ENCODE measurements at regions not wholly inside any gene's neighbourhood (a gene's known extent, or its start where the extent isn't known, plus 50 kb on each side); places are given as distances from the start of the nearest gene placed in this dataset.

DNA sequence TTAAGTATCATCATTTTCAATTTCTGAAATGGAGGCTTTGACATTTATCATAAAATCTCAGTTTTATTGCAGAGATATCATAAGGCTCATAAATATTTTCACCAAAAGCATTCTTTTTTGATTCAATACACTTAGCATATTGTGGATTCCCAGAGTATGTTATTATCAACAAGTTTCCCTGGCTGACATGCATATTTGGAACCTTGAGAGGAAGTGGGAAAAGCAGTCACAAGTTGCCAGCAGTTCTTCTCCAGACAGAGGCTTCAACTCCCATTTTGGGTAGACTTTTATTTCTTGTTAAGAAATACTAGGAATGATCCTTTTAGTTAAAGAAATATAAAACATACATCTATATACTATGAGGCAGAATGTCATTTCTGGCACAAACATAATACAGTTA is 236.5 kb downstream of the ASXL3 start:
- H3K4me3 ChIP-seq (ENCODE audit: low read length), result no peak overlapping the region
- no peaks in the 10 kb centered on the region for H3K36me3 ChIP-seq (ENCODE audit: insufficient read depth, low read length)
- no peak overlapping the region for H2AFZ ChIP-seq (ENCODE audit: low read depth, low read length)
- no peaks in the 10 kb centered on the region for H3F3A ChIP-seq (ENCODE audit: insufficient read depth, low read length, poor library complexity, severe bottlenecking)
- H3K79me2 ChIP-seq (replicated peaks; ENCODE audit: insufficient read depth, low read length), result no peaks in the 10 kb centered on the region
- no peak overlapping the region for H3K9ac ChIP-seq (ENCODE audit: low read length)
- no peak overlapping the region for H3K27ac ChIP-seq (ENCODE audit: low read length)
- no peak overlapping the region for H3K4me2 ChIP-seq (ENCODE audit: low read length)
- no peak for TF ChIP-seq EP300 (conservative IDR thresholded peaks at IDR 0.05; ENCODE audit: poor library complexity, severe bottlenecking)
- TF ChIP-seq EZH2 (IDR thresholded peaks at IDR 0.05; ENCODE audit: borderline replicate concordance, insufficient read depth, low read length, poor library complexity, severe bottlenecking), result no peak
- TF ChIP-seq SMC3 (conservative IDR thresholded peaks at IDR 0.05; ENCODE audit: poor library complexity), result no peak
- no peak for TF ChIP-seq TAF1 (IDR thresholded peaks at IDR 0.05; ENCODE audit: low read depth)
- TF ChIP-seq RAD21 (conservative IDR thresholded peaks at IDR 0.05), result no peak
- no peak for TF ChIP-seq POLR2AphosphoS5 (IDR thresholded peaks at IDR 0.05)
- TF ChIP-seq, protein P1, sequence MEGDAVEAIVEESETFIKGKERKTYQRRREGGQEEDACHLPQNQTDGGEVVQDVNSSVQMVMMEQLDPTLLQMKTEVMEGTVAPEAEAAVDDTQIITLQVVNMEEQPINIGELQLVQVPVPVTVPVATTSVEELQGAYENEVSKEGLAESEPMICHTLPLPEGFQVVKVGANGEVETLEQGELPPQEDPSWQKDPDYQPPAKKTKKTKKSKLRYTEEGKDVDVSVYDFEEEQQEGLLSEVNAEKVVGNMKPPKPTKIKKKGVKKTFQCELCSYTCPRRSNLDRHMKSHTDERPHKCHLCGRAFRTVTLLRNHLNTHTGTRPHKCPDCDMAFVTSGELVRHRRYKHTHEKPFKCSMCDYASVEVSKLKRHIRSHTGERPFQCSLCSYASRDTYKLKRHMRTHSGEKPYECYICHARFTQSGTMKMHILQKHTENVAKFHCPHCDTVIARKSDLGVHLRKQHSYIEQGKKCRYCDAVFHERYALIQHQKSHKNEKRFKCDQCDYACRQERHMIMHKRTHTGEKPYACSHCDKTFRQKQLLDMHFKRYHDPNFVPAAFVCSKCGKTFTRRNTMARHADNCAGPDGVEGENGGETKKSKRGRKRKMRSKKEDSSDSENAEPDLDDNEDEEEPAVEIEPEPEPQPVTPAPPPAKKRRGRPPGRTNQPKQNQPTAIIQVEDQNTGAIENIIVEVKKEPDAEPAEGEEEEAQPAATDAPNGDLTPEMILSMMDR (IDR thresholded peaks at IDR 0.05; ENCODE audit: poor library complexity, severe bottlenecking), result no peak
- TF ChIP-seq, protein P2, sequence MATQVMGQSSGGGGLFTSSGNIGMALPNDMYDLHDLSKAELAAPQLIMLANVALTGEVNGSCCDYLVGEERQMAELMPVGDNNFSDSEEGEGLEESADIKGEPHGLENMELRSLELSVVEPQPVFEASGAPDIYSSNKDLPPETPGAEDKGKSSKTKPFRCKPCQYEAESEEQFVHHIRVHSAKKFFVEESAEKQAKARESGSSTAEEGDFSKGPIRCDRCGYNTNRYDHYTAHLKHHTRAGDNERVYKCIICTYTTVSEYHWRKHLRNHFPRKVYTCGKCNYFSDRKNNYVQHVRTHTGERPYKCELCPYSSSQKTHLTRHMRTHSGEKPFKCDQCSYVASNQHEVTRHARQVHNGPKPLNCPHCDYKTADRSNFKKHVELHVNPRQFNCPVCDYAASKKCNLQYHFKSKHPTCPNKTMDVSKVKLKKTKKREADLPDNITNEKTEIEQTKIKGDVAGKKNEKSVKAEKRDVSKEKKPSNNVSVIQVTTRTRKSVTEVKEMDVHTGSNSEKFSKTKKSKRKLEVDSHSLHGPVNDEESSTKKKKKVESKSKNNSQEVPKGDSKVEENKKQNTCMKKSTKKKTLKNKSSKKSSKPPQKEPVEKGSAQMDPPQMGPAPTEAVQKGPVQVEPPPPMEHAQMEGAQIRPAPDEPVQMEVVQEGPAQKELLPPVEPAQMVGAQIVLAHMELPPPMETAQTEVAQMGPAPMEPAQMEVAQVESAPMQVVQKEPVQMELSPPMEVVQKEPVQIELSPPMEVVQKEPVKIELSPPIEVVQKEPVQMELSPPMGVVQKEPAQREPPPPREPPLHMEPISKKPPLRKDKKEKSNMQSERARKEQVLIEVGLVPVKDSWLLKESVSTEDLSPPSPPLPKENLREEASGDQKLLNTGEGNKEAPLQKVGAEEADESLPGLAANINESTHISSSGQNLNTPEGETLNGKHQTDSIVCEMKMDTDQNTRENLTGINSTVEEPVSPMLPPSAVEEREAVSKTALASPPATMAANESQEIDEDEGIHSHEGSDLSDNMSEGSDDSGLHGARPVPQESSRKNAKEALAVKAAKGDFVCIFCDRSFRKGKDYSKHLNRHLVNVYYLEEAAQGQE (IDR thresholded peaks at IDR 0.05; ENCODE audit: borderline replicate concordance), result no peak
- no peak for TF ChIP-seq MXI1 (conservative IDR thresholded peaks at IDR 0.05; ENCODE audit: poor library complexity, severe bottlenecking)
- H3K9me2 ChIP-seq (ENCODE audit: insufficient read depth, low read length), result no peaks in the 10 kb centered on the region
- no peaks in the 10 kb centered on the region for H3K9me3 ChIP-seq (ENCODE audit: low read length)
- H3K27me3 ChIP-seq (ENCODE audit: insufficient read depth, low read depth, low read length), result no peaks in the 10 kb centered on the region
- no peaks in the 10 kb centered on the region for H4K20me1 ChIP-seq (ENCODE audit: insufficient read depth)

DNA sequence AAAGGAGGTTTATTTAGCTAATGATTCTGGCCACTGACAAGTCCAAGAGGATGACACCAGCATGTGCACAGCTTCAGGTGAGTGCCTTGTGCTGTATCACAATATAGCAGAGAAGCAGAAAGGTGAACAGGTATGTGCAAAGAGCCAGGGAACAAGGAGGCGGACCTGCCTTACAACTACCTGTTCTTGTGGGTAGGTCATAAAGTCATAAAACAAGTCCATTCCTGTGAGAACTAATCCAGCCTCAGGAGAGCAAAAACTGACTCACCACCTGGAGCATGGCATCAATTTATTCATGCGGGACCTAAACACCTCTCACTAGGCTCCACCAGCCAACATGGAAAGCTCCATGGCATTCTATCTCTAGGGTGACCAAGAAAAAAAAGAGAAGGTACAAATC is 234.2 kb downstream of the ASXL3 start:
- Histone ChIP-seq H3K9me3 (ENCODE audit: low read length) (no peaks in the 10 kb centered on the region), H3K9me2 (ENCODE audit: insufficient read depth, low read length) (no peaks in the 10 kb centered on the region), H3K27ac (ENCODE audit: low read length) (no peak overlapping the region), H3F3A (ENCODE audit: insufficient read depth, low read length, poor library complexity, severe bottlenecking) (no peaks in the 10 kb centered on the region), H3K79me2 (replicated peaks; ENCODE audit: insufficient read depth, low read length) (no peaks in the 10 kb centered on the region), H2AFZ (ENCODE audit: low read depth, low read length) (no peak overlapping the region), H3K4me2 (ENCODE audit: low read length) (no peak overlapping the region), H3K36me3 (ENCODE audit: insufficient read depth, low read length) (no peaks in the 10 kb centered on the region), H4K20me1 (ENCODE audit: insufficient read depth) (no peaks in the 10 kb centered on the region), H3K27me3 (ENCODE audit: insufficient read depth, low read depth, low read length) (no peaks in the 10 kb centered on the region), H3K9ac (ENCODE audit: low read length) (no peak overlapping the region), H3K4me3 (ENCODE audit: low read length) (no peak overlapping the region)
- TF ChIP-seq RAD21 (conservative IDR thresholded peaks at IDR 0.05), result no peak
- no peak for TF ChIP-seq POLR2AphosphoS5 (IDR thresholded peaks at IDR 0.05)
- TF ChIP-seq SMC3 (conservative IDR thresholded peaks at IDR 0.05; ENCODE audit: poor library complexity), result no peak
- TF ChIP-seq, protein P2 (IDR thresholded peaks at IDR 0.05; ENCODE audit: borderline replicate concordance), result no peak
- TF ChIP-seq MXI1 (conservative IDR thresholded peaks at IDR 0.05; ENCODE audit: poor library complexity, severe bottlenecking), result no peak
- TF ChIP-seq EZH2 (IDR thresholded peaks at IDR 0.05; ENCODE audit: borderline replicate concordance, insufficient read depth, low read length, poor library complexity, severe bottlenecking), result no peak
- TF ChIP-seq, protein P1 (IDR thresholded peaks at IDR 0.05; ENCODE audit: poor library complexity, severe bottlenecking), result no peak
- no peak for TF ChIP-seq EP300 (conservative IDR thresholded peaks at IDR 0.05; ENCODE audit: poor library complexity, severe bottlenecking)
- TF ChIP-seq TAF1 (IDR thresholded peaks at IDR 0.05; ENCODE audit: low read depth), result no peak

Data from neural cell (in vitro differentiated cells).